GM12878 (cell line): ENCODE measurements at regions not wholly inside any gene's neighbourhood (a gene's known extent, or its start where the extent isn't known, plus 50 kb on each side); places are given as distances from the start of the nearest gene placed in this dataset.

Experiments
- ATAC-seq: fragments of 200-7000 bp; cut with Tn5 transposase; 3 replicates; pipeline ENCODE4 v1.9.1; 2020; ENCODE audit warnings: mild to moderate bottlenecking, moderate library complexity
- BruUV-seq: library from RNA; stranded (reverse); fragments of 400-500 nt; replicated peaks from 2 replicates; lab custom pipeline; 2021; lab: Mats Ljungman, UMichigan
- CTCF ChIA-PET: fragments of 300-600 bp; sonication (Branson Sonifier 250); formaldehyde crosslinking; extraction: SDS; loops from one replicate; lab custom pipeline; 2021; ENCODE audit warnings: inconsistent platforms; lab: Yijun Ruan, JAX
- POLR2A ChIA-PET: fragments of 350-600 bp; formaldehyde crosslinking; extraction: SDS; loops from one replicate; lab custom pipeline; 2021; ENCODE audit warnings: inconsistent platforms; lab: Charles Lee
- RAD21 ChIA-PET: fragments of 300-600 bp; sonication (Branson Sonifier 250); formaldehyde crosslinking; loops from one replicate; lab custom pipeline; 2023; ENCODE audit warnings: antibody characterized with exemption; ENCODE audit not compliant: unreplicated experiment; lab: Charles Lee
- SMC1A ChIA-PET: fragments of 300-600 bp; sonication (Branson Sonifier 250); formaldehyde crosslinking; loops from one replicate; lab custom pipeline; 2023; ENCODE audit not compliant: unreplicated experiment, uncharacterized antibody; lab: Charles Lee
- DNase-seq: peaks from one replicate; pipeline ENCODE4 v3.0.0-alpha.2; 2011; ENCODE audit warnings: low read depth, low spot score
- FAIRE-seq: peaks from 3 replicates; lab custom pipeline; 2011; peaks lifted over from hg19 to GRCh38; lab: Jason Lieb, UNC
- H2AFZ ChIP-seq: 2 replicates; pipeline ENCODE4 v1.6.0; 2011; ENCODE audit warnings: low read depth, low read length, control low read depth; ENCODE audit not compliant: control insufficient read depth
- H3K27ac ChIP-seq: 2 replicates; pipeline ENCODE4 v1.5.1; 2011; ENCODE audit warnings: control low read depth; ENCODE audit not compliant: control insufficient read depth, insufficient read depth
- H3K27me3 ChIP-seq, 2 experiments: replicated peaks in 1 of 2; 2 replicates each; pipeline versions ENCODE4 v1.6.0 to v1.6.1; 2011; ENCODE audit warnings: low read length in 1 of 2; ENCODE audit not compliant: control insufficient read depth in 2 of 2, insufficient read depth in 2 of 2
- H3K36me3 ChIP-seq, 2 experiments: 2 replicates each; pipeline ENCODE4 v1.5.1; 2011; ENCODE audit warnings: low read length in 1 of 2; ENCODE audit not compliant: control insufficient read depth in 2 of 2, insufficient read depth in 2 of 2
- H3K4me1 ChIP-seq: 2 replicates; pipeline ENCODE4 v1.6.1; 2011; ENCODE audit warnings: mild to moderate bottlenecking, low read length, moderate library complexity, mixed read lengths; ENCODE audit not compliant: control insufficient read depth, insufficient read depth
- H3K4me2 ChIP-seq: 2 replicates; pipeline ENCODE4 v1.6.0; 2011; ENCODE audit warnings: control low read depth; ENCODE audit not compliant: control insufficient read depth, insufficient read depth
- H3K4me3 ChIP-seq: fragments of 200-600 bp; sonication (generic); 2 replicates; pipeline ENCODE4 v1.5.1; 2016
- H3K79me2 ChIP-seq: 2 replicates; pipeline ENCODE4 v1.6.0; 2011; ENCODE audit warnings: low read length; ENCODE audit not compliant: control insufficient read depth, insufficient read depth
- H3K9ac ChIP-seq: 2 replicates; pipeline ENCODE4 v1.8.0; 2011; ENCODE audit warnings: low read length, control low read depth, mixed read lengths; ENCODE audit not compliant: control insufficient read depth, insufficient read depth
- H3K9me3 ChIP-seq: replicated peaks from 3 replicates; pipeline ENCODE4 v1.5.1; 2011; ENCODE audit warnings: mild to moderate bottlenecking, low read length; ENCODE audit not compliant: control insufficient read depth, insufficient read depth
- H4K20me1 ChIP-seq: 2 replicates; pipeline ENCODE4 v1.6.0; 2011; ENCODE audit not compliant: control insufficient read depth, insufficient read depth
- ASH2L ChIP-seq: fragments of 300-600, 200-600 bp; sonication (generic); IDR thresholded peaks from 2 replicates; pipeline ENCODE4 v1.6.1; 2017; ENCODE audit warnings: low read depth, mild to moderate bottlenecking, borderline replicate concordance
- ELK1 ChIP-seq: IDR thresholded peaks from 2 replicates; pipeline ENCODE4 v1.6.1; 2012; ENCODE audit warnings: low read depth, low read length, improper control_type of control experiment
- ETV6 ChIP-seq, 2 experiments: fragments of 450-650 bp in 1 of 2; IDR thresholded peaks in 1 of 2; conservative IDR thresholded peaks in 1 of 2; 2 replicates each; pipeline ENCODE4 v1.6.1; 2014; ENCODE audit warnings: antibody characterized with exemption in 1 of 2, borderline replicate concordance in 1 of 2, low read depth in 1 of 2, mild to moderate bottlenecking in 1 of 2, moderate library complexity in 1 of 2
- GATAD2B ChIP-seq: fragments of 450-650 bp; conservative IDR thresholded peaks from 2 replicates; pipeline ENCODE4 v1.6.1; 2017; ENCODE audit warnings: low read depth, mild to moderate bottlenecking, moderate library complexity
- IKZF1 ChIP-seq: fragments of 450-650 bp; conservative IDR thresholded peaks from 2 replicates; pipeline ENCODE4 v1.6.1; 2017; ENCODE audit warnings: antibody characterized with exemption, mild to moderate bottlenecking
- NFYB ChIP-seq: IDR thresholded peaks from 2 replicates; pipeline ENCODE4 v1.6.1; 2011; ENCODE audit warnings: low read depth, mild to moderate bottlenecking, low read length, improper control_type of control experiment, moderate library complexity; ENCODE audit not compliant: insufficient read depth
- POLR2AphosphoS5 ChIP-seq: IDR thresholded peaks from 2 replicates; pipeline ENCODE4 v1.6.1; 2011; ENCODE audit warnings: mild to moderate bottlenecking, low read length, inconsistent platforms
- RAD21 ChIP-seq: IDR thresholded peaks from 2 replicates; pipeline ENCODE4 v1.6.1; 2011; ENCODE audit warnings: mild to moderate bottlenecking, low read depth, low read length, moderate library complexity; ENCODE audit not compliant: insufficient read depth
- RB1 ChIP-seq: fragments of 450-650 bp; formaldehyde crosslinking; IDR thresholded peaks from 2 replicates; pipeline ENCODE4 v1.6.1; 2017; ENCODE audit warnings: mild to moderate bottlenecking, borderline replicate concordance
- SP1 ChIP-seq: IDR thresholded peaks from one replicate; pipeline ENCODE4 v1.6.1; 2011; ENCODE audit warnings: low read depth, low read length
- SREBF2 ChIP-seq: IDR thresholded peaks from 2 replicates; pipeline ENCODE4 v1.6.1; 2012; ENCODE audit warnings: mild to moderate bottlenecking, low read length
- WRNIP1 ChIP-seq: IDR thresholded peaks from 2 replicates; pipeline ENCODE4 v1.6.1; 2011; ENCODE audit warnings: low read depth, low read length, improper control_type of control experiment, borderline replicate concordance
- ZBTB11 ChIP-seq: fragments of 450-650 bp; formaldehyde crosslinking; IDR thresholded peaks from 2 replicates; pipeline ENCODE4 v1.5.0; 2022; ENCODE audit warnings: mild to moderate bottlenecking, missing genetic modification characterization
- ZNF384 ChIP-seq: IDR thresholded peaks from 2 replicates; pipeline ENCODE4 v1.6.1; 2012; ENCODE audit warnings: low read depth, mild to moderate bottlenecking, low read length, improper control_type of control experiment, borderline replicate concordance
- ZSCAN29 ChIP-seq: fragments of 450-650 bp; IDR thresholded peaks from 2 replicates; pipeline ENCODE4 v1.6.1; 2017; ENCODE audit warnings: mild to moderate bottlenecking, moderate library complexity
- WGBS: methylation state at CpG from one replicate; pipeline ENCODE4 v1.1.6; 2016; ENCODE audit warnings: low lambda C conversion rate; ENCODE audit not compliant: insufficient replicate concordance, insufficient coverage; ENCODE audit errors: missing lambda C conversion rate; 5-methylcytosine and 5-hydroxymethylcytosine counted together
- in situ Hi-C: fragments of 300-500 bp; cut with MboI; formaldehyde crosslinking; loops from 9 replicates; pipeline ENCODE4 v1.14.3; 2018; ENCODE audit warnings: mixed read lengths
- intact Hi-C: fragments of 100-400 bp; cut with micrococcal nuclease; formaldehyde crosslinking; loops from one replicate; pipeline ENCODE4 v1.14.2; 2022; ENCODE audit not compliant: unreplicated experiment

- TF ChIP-seq ELK1 (no peak), NFYB (no peak), ASH2L (no peak), RB1 (no peak), POLR2AphosphoS5 (no peak), SP1 (no peak), RAD21 (no peak), IKZF1 (no peak), ZSCAN29 (no peak), SREBF2 (no peak), ETV6 (conservative IDR thresholded peaks at IDR 0.05 in 1 of 2, IDR thresholded peaks at IDR 0.05 in 1 of 2; ENCODE audit: borderline replicate concordance in 1 of 2, low read depth in 1 of 2) (no peak)
Observed at GRCh38 chr15:48031466-48031865, 89.3 kb upstream of the SLC24A5 start (continued).

- 31% methylated on average over 6 of the region's 6 CpGs for WGBS
- no peaks in the 10 kb centered on the region for H3K27me3 ChIP-seq
- SMC1A ChIA-PET, result no interaction called here
- no peaks in the 10 kb centered on the region for H3K79me2 ChIP-seq
- no peak overlapping the region for H2AFZ ChIP-seq
- no peaks in the 10 kb centered on the region for H3K36me3 ChIP-seq
- in situ Hi-C loops (no loop called here), intact Hi-C loops (no loop called here)
- H4K20me1 ChIP-seq, result no peaks in the 10 kb centered on the region
- no TSS peak for BruUV-seq
- no peaks in the 10 kb centered on the region for H3K9me3 ChIP-seq
- no peak overlapping the region for H3K4me3 ChIP-seq
- POLR2A ChIA-PET, result no interaction called here
- FAIRE-seq (no peak), DNase-seq (no peak), ATAC-seq (no peak)
- CTCF ChIA-PET, result no interaction called here
- H3K4me1 ChIP-seq, result no peaks in the 10 kb centered on the region
- no peak overlapping the region for H3K9ac ChIP-seq
- no peak overlapping the region for H3K27ac ChIP-seq
- RAD21 ChIA-PET, result no interaction called here
- no peak overlapping the region for H3K4me2 ChIP-seq
- TF ChIP-seq ZBTB11 (CRISPR knock-in tag), result no peak
- no peak for TF ChIP-seq WRNIP1
- no peak for TF ChIP-seq ZNF384
- no peak for TF ChIP-seq GATAD2B
Observed at GRCh38 chr15:48031973-48032372, 88.8 kb upstream of the SLC24A5 start.
